ENCODE measurements at regions not wholly inside any gene's neighbourhood (a gene's known extent, or its start where the extent isn't known, plus 50 kb on each side); places are given as distances from the start of the nearest gene placed in this dataset.

DNA sequence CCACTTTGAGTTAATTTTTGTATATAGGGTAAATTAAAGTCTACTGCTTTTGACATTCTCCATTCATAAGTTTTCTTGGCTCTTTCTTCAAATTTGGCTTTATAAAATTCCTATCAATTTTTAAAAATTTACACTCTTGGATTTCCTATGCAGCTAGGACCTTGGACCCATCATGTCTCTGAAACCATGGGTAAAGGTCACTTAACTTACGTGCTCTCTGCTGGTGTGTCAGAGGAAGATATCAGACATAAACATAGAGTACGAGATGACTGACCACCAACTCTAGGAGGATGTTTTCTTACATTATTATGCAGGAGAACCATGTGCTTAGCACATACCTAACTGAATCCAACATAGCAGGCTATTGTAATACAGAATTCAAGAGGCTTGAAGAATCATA, 62.5 kb upstream of the C1GALT1C1 start:
- DNase-seq = no peak

DNA sequence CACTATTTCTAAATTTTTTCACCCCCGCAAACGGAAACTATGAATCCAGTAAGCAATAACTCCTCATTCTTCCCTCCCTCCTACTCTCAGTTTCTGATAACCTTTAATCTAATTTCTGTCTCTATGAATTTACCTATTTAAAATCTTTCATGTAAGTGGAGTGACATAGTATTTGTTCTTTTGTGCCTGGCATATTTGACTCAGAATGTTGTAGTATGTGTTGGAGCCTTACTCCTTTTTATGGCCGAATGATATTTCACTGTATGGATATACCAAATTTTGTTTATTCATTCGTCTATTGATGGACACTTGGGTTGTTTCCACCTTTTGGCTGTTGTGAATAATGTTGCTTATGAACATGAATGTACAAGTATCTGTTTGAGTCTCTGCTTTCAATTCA, 61.1 kb upstream of the C1GALT1C1 start:
- no peak for DNase-seq

- no peak for DNase-seq
Observed at GRCh38 chrX:120690344-120690743, 60.5 kb upstream of the C1GALT1C1 start.

DNA sequence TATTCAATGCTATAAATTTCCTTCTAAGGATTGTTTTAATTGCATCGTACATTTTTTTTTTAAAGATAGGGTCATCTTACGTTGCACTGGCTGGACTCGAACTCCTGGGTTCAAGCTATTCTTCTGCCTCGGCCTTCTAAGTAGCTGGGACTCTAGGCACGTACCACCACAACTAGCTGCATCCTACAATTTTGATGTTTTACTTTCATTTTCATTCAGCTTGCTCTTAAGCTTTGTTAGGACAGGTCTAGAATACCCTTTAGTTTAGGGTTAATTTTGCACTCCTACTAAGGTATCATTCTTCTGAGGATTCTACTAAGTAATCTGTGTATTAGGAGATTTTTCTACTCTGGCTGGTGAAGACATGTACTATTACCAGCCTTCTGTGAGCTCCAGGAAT, 50.2 kb upstream of the C1GALT1C1 start:
- DNase-seq = no peak
